HEK293 (cell line): ENCODE measurements at regions not wholly inside any gene's neighbourhood (a gene's known extent, or its start where the extent isn't known, plus 50 kb on each side); places are given as distances from the start of the nearest gene placed in this dataset.

Source experiments
- CTCF ChIA-PET: fragments of 350-600 bp; formaldehyde crosslinking; extraction: SDS; loops from one replicate; lab custom pipeline; 2021; ENCODE audit warnings: antibody characterized with exemption; lab: Yijun Ruan, JAX
- POLR2A ChIA-PET: fragments of 300-600 bp; formaldehyde crosslinking; extraction: SDS; loops from one replicate; lab custom pipeline; 2020; ENCODE audit warnings: antibody characterized with exemption, inconsistent platforms; lab: Yijun Ruan, JAX
- H3K27ac ChIP-seq: fragments of 200-500 bp; sonication (Bioruptor generic); 2 replicates; pipeline ENCODE4 v1.5.1; 2014; ENCODE audit warnings: low read depth, low read length, control low read depth, inconsistent platforms; ENCODE audit errors: extremely low read depth
- H3K36me3 ChIP-seq, 2 experiments: fragments of 200-500 bp in 1 of 2; sonication (Bioruptor generic) in 1 of 2; 1 replicate in 1 of 2; 2 replicates in 1 of 2; pipeline ENCODE4 v1.5.1; 2014 to 2017; ENCODE audit warnings: inconsistent platforms in 2 of 2, low read length in 2 of 2; ENCODE audit not compliant: control insufficient read depth in 2 of 2, insufficient read depth in 1 of 2
- H3K4me1 ChIP-seq: fragments of 200-500 bp; sonication (Bioruptor generic); 2 replicates; pipeline ENCODE4 v1.5.1; 2014; ENCODE audit warnings: mild to moderate bottlenecking, low read length, inconsistent platforms; ENCODE audit not compliant: control insufficient read depth, insufficient read depth
- H3K4me3 ChIP-seq: 2 replicates; pipeline ENCODE4 v1.5.1; 2011; ENCODE audit warnings: low read depth, mild to moderate bottlenecking, control low read depth, low read length, moderate library complexity
- H3K9me3 ChIP-seq: fragments of 200-500 bp; sonication (Bioruptor generic); 2 replicates; pipeline ENCODE4 v1.5.1; 2014; ENCODE audit warnings: low read depth, low read length, inconsistent platforms; ENCODE audit not compliant: control insufficient read depth, insufficient read depth
- BCL11B ChIP-seq: fragments of 450-650 bp; formaldehyde crosslinking; IDR thresholded peaks from 2 replicates; pipeline ENCODE4 v1.5.1; 2016; ENCODE audit warnings: low read depth, missing biosample characterization, missing genetic modification characterization
- GLIS1 ChIP-seq: fragments of 450-650 bp; formaldehyde crosslinking; IDR thresholded peaks from 2 replicates; pipeline ENCODE4 v1.5.1; 2016; ENCODE audit warnings: missing biosample characterization, missing genetic modification characterization
- GLIS2 ChIP-seq: fragments of 450-650 bp; formaldehyde crosslinking; IDR thresholded peaks from 2 replicates; pipeline ENCODE4 v1.5.1; 2016; ENCODE audit warnings: missing biosample characterization, missing genetic modification characterization
- MEIS1 ChIP-seq: sonication (generic); formaldehyde crosslinking; IDR thresholded peaks from 2 replicates; pipeline ENCODE4 v1.8.1; 2022; ENCODE audit warnings: missing genetic modification reagents, mild to moderate bottlenecking, borderline replicate concordance
- OVOL3 ChIP-seq: fragments of 450-650 bp; formaldehyde crosslinking; IDR thresholded peaks from 2 replicates; pipeline ENCODE4 v1.5.1; 2016; ENCODE audit warnings: missing biosample characterization, missing genetic modification characterization
- SP3 ChIP-seq: fragments of 450-650 bp; formaldehyde crosslinking; IDR thresholded peaks from 2 replicates; pipeline ENCODE4 v1.5.1; 2016; ENCODE audit warnings: missing biosample characterization, missing genetic modification characterization
- TCF7L2 ChIP-seq: IDR thresholded peaks from 2 replicates; pipeline ENCODE4 v1.6.1; 2011; ENCODE audit warnings: low read depth, mild to moderate bottlenecking, inconsistent platforms, low read length, moderate library complexity, borderline replicate concordance
- ZEB2 ChIP-seq: fragments of 450-650 bp; formaldehyde crosslinking; IDR thresholded peaks from 2 replicates; pipeline ENCODE4 v1.5.1; 2016; ENCODE audit warnings: missing biosample characterization, missing genetic modification characterization
- ZFHX2 ChIP-seq: fragments of 450-650 bp; formaldehyde crosslinking; conservative IDR thresholded peaks from 2 replicates; pipeline ENCODE4 v1.5.1; 2016; ENCODE audit warnings: missing biosample characterization, missing genetic modification characterization
- ZNF132 ChIP-seq: fragments of 450-650 bp; formaldehyde crosslinking; IDR thresholded peaks from 2 replicates; pipeline ENCODE4 v1.5.1; 2017; ENCODE audit warnings: missing biosample characterization, missing genetic modification characterization, borderline replicate concordance
- ZNF2 ChIP-seq: fragments of 450-650 bp; formaldehyde crosslinking; IDR thresholded peaks from 2 replicates; pipeline ENCODE4 v1.5.1; 2016; ENCODE audit warnings: missing biosample characterization, missing genetic modification characterization
- ZNF221 ChIP-seq: fragments of 450-650 bp; formaldehyde crosslinking; IDR thresholded peaks from 2 replicates; pipeline ENCODE4 v1.5.1; 2017; ENCODE audit warnings: missing biosample characterization, missing genetic modification characterization, borderline replicate concordance
- ZNF366 ChIP-seq: fragments of 450-650 bp; formaldehyde crosslinking; conservative IDR thresholded peaks from 2 replicates; pipeline ENCODE4 v1.5.1; 2016; ENCODE audit warnings: missing biosample characterization, missing genetic modification characterization
- ZNF423 ChIP-seq: fragments of 450-650 bp; formaldehyde crosslinking; IDR thresholded peaks from 2 replicates; pipeline ENCODE4 v1.5.1; 2016; ENCODE audit warnings: missing biosample characterization, missing genetic modification characterization
- ZNF521 ChIP-seq: fragments of 450-650 bp; formaldehyde crosslinking; IDR thresholded peaks from 2 replicates; pipeline ENCODE4 v1.5.1; 2017; ENCODE audit warnings: missing biosample characterization, mild to moderate bottlenecking, missing genetic modification characterization
- ZNF560 ChIP-seq: fragments of 450-650 bp; formaldehyde crosslinking; IDR thresholded peaks from 2 replicates; pipeline ENCODE4 v1.5.1; 2017; ENCODE audit warnings: missing biosample characterization, missing genetic modification characterization, borderline replicate concordance
- ZNF561 ChIP-seq: fragments of 450-650 bp; IDR thresholded peaks from 2 replicates; pipeline ENCODE4 v1.5.1; 2018; ENCODE audit warnings: missing biosample characterization, missing genetic modification characterization, borderline replicate concordance
- ZNF624 ChIP-seq: fragments of 450-650 bp; formaldehyde crosslinking; IDR thresholded peaks from 2 replicates; pipeline ENCODE4 v1.5.1; 2017; ENCODE audit warnings: missing biosample characterization, missing genetic modification characterization
- ZNF664 ChIP-seq: fragments of 450-650 bp; formaldehyde crosslinking; IDR thresholded peaks from 2 replicates; pipeline ENCODE4 v1.5.1; 2016; ENCODE audit warnings: missing biosample characterization, missing genetic modification characterization
- ZNF701 ChIP-seq: fragments of 450-650 bp; formaldehyde crosslinking; IDR thresholded peaks from 2 replicates; pipeline ENCODE4 v1.5.1; 2016; ENCODE audit warnings: missing biosample characterization, missing genetic modification characterization
- ZNF747 ChIP-seq: fragments of 450-650 bp; formaldehyde crosslinking; IDR thresholded peaks from 2 replicates; pipeline ENCODE4 v1.5.1; 2016; ENCODE audit warnings: missing biosample characterization, missing genetic modification characterization
- ZNF776 ChIP-seq: fragments of 450-650 bp; formaldehyde crosslinking; IDR thresholded peaks from 2 replicates; pipeline ENCODE4 v1.5.0; 2017; ENCODE audit warnings: missing biosample characterization, missing genetic modification characterization, borderline replicate concordance
- ZNF785 ChIP-seq: fragments of 450-650 bp; formaldehyde crosslinking; IDR thresholded peaks from 2 replicates; pipeline ENCODE4 v1.5.1; 2016; ENCODE audit warnings: missing biosample characterization, missing genetic modification characterization
- ZSCAN23 ChIP-seq: fragments of 450-650 bp; formaldehyde crosslinking; IDR thresholded peaks from 2 replicates; pipeline ENCODE4 v1.5.1; 2016; ENCODE audit warnings: missing biosample characterization, missing genetic modification characterization
- TF ChIP-seq, protein P1 (sequence below): fragments of 450-650 bp; formaldehyde crosslinking; IDR thresholded peaks from 2 replicates; pipeline ENCODE4 v1.5.1; 2016; ENCODE audit warnings: missing biosample characterization, missing genetic modification characterization
- TF ChIP-seq, protein P2 (sequence below): fragments of 450-650 bp; formaldehyde crosslinking; IDR thresholded peaks from 2 replicates; pipeline ENCODE4 v1.5.1; 2017; ENCODE audit warnings: missing biosample characterization, mild to moderate bottlenecking, missing genetic modification characterization, moderate library complexity
- TF ChIP-seq, protein P3 (sequence below): fragments of 450-650 bp; formaldehyde crosslinking; IDR thresholded peaks from 2 replicates; pipeline ENCODE4 v1.5.1; 2016; ENCODE audit warnings: missing biosample characterization, missing genetic modification characterization
- TF ChIP-seq, protein P4 (sequence below): fragments of 450-650 bp; formaldehyde crosslinking; IDR thresholded peaks from 2 replicates; pipeline ENCODE4 v1.5.1; 2016; ENCODE audit warnings: missing biosample characterization, missing genetic modification characterization
- TF ChIP-seq, protein P5 (sequence below): fragments of 450-650 bp; formaldehyde crosslinking; IDR thresholded peaks from 2 replicates; pipeline ENCODE4 v1.5.1; 2016; ENCODE audit warnings: missing biosample characterization, missing genetic modification characterization

DNA sequence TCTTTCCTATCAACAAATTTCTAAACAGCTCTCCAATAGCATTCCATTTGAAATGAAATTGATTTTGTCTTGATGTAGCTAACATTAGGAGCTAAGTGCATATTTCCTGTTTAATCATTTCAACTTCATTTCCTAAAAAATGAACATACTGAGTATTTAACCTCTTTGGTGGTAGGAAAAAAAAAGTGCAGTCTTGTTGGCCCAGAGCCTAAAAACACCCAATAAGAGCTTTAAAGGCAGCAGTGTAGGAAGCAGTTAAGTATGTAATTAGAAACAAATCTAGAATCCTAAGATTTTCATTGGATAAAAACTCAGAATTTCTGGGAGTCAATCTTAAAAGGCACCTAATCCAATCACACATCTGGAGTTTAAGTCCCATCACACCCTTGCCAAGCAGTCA, 71.0 kb upstream of the RBMS1 start:
- no peaks in the 10 kb centered on the region for H3K9me3 ChIP-seq
- H3K36me3 ChIP-seq = no peaks in the 10 kb centered on the region
- H3K27ac ChIP-seq = no peak overlapping the region
- TF ChIP-seq ZNF132 (tag by site-specific recombination) = no peak
- TF ChIP-seq SP3 = no peak
- TF ChIP-seq, protein P1, sequence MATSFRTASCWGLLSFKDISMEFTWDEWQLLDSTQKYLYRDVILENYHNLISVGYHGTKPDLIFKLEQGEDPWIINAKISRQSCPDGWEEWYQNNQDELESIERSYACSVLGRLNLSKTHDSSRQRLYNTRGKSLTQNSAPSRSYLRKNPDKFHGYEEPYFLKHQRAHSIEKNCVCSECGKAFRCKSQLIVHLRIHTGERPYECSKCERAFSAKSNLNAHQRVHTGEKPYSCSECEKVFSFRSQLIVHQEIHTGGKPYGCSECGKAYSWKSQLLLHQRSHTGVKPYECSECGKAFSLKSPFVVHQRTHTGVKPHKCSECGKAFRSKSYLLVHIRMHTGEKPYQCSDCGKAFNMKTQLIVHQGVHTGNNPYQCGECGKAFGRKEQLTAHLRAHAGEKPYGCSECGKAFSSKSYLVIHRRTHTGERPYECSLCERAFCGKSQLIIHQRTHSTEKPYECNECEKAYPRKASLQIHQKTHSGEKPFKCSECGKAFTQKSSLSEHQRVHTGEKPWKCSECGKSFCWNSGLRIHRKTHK (tag by site-specific recombination) = no peak
- no peak for TF ChIP-seq ZNF366
- no peak for TF ChIP-seq ZNF785 (tag by site-specific recombination)
- TF ChIP-seq ZEB2 (tag by site-specific recombination) = no peak
- no peak for TF ChIP-seq ZNF624
- no peak for TF ChIP-seq ZFHX2 (tag by site-specific recombination)
- no peak for TF ChIP-seq ZNF221 (tag by site-specific recombination)
- no peak for TF ChIP-seq MEIS1 (CRISPR knock-in tag)
- no peak for TF ChIP-seq ZNF560 (tag by site-specific recombination)
- TF ChIP-seq, protein P2, sequence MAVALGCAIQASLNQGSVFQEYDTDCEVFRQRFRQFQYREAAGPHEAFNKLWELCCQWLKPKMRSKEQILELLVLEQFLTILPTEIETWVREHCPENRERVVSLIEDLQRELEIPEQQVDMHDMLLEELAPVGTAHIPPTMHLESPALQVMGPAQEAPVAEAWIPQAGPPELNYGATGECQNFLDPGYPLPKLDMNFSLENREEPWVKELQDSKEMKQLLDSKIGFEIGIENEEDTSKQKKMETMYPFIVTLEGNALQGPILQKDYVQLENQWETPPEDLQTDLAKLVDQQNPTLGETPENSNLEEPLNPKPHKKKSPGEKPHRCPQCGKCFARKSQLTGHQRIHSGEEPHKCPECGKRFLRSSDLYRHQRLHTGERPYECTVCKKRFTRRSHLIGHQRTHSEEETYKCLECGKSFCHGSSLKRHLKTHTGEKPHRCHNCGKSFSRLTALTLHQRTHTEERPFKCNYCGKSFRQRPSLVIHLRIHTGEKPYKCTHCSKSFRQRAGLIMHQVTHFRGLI = no peak
- no peak overlapping the region for H3K4me3 ChIP-seq
- no peaks in the 10 kb centered on the region for H3K4me1 ChIP-seq
- ChIA-PET POLR2A (no interaction called here), CTCF (no interaction called here)

DNA sequence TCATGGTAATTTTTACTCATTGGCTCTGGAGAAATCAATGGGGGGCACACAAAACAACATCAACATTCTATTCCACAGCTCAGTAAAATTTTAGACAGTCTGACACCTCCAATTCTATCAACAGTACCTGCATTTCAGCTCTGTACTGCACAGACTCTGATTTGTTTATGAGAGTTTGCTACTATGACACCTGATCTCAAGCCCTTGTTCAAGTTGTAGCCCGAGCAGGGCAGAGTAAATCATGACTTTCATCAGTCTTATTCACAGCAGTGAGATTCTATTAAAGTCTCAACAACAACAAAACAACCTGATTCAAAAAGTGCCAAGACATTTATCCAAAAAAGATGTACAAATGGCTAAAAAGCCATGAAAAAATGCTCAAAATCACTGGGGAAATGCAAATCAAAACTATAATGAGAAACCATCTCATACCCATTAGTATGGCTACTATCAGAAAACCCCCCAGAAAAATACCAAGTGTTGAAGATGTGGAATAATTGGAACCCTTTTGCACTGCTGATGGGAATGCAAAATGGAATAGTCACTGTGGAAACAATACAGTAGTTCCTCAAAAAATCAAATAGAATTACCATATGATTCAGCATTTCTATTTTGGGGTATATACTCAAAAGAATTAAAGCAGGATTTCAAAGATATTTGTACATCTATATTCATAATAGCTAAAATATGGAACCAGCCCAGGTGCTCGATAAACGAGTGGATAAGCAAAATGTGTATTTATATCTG, 71.7 kb upstream of the RBMS1 start:
- Histone ChIP-seq H3K4me3 (no peak overlapping the region), H3K4me1 (no peaks in the 10 kb centered on the region), H3K27ac (no peak overlapping the region), H3K36me3 (no peaks in the 10 kb centered on the region), H3K9me3 (no peaks in the 10 kb centered on the region)
- ChIA-PET CTCF (interaction anchor here (0.6 kb wide), 1 partner anchor 402 kb away, joined by 3 read pairs; no protein-coding TSS in a partner anchor), POLR2A (no interaction called here)
- no peak for TF ChIP-seq ZNF423
- no peak for TF ChIP-seq ZNF701 (tag by site-specific recombination)
- no peak for TF ChIP-seq BCL11B (tag by site-specific recombination)
- no peak for TF ChIP-seq ZNF521 (tag by site-specific recombination)
- TF ChIP-seq, protein P3, sequence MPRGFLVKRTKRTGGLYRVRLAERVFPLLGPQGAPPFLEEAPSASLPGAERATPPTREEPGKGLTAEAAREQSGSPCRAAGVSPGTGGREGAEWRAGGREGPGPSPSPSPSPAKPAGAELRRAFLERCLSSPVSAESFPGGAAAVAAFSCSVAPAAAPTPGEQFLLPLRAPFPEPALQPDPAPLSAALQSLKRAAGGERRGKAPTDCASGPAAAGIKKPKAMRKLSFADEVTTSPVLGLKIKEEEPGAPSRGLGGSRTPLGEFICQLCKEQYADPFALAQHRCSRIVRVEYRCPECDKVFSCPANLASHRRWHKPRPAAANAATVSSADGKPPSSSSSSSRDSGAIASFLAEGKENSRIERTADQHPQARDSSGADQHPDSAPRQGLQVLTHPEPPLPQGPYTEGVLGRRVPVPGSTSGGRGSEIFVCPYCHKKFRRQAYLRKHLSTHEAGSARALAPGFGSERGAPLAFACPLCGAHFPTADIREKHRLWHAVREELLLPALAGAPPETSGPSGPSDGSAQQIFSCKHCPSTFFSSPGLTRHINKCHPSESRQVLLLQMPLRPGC (tag by site-specific recombination) = no peak
- no peak for TF ChIP-seq ZNF776 (tag by site-specific recombination)
- TF ChIP-seq, protein P4, sequence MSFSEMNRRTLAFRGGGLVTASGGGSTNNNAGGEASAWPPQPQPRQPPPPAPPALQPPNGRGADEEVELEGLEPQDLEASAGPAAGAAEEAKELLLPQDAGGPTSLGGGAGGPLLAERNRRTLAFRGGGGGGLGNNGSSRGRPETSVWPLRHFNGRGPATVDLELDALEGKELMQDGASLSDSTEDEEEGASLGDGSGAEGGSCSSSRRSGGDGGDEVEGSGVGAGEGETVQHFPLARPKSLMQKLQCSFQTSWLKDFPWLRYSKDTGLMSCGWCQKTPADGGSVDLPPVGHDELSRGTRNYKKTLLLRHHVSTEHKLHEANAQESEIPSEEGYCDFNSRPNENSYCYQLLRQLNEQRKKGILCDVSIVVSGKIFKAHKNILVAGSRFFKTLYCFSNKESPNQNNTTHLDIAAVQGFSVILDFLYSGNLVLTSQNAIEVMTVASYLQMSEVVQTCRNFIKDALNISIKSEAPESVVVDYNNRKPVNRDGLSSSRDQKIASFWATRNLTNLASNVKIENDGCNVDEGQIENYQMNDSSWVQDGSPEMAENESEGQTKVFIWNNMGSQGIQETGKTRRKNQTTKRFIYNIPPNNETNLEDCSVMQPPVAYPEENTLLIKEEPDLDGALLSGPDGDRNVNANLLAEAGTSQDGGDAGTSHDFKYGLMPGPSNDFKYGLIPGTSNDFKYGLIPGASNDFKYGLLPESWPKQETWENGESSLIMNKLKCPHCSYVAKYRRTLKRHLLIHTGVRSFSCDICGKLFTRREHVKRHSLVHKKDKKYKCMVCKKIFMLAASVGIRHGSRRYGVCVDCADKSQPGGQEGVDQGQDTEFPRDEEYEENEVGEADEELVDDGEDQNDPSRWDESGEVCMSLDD (tag by site-specific recombination) = no peak
- no peak for TF ChIP-seq GLIS1 (tag by site-specific recombination)
- TF ChIP-seq ZNF747 (tag by site-specific recombination) = no peak
- TF ChIP-seq ZNF2 (tag by site-specific recombination) = no peak
- TF ChIP-seq OVOL3 (tag by site-specific recombination) = no peak
- TF ChIP-seq, protein P5, sequence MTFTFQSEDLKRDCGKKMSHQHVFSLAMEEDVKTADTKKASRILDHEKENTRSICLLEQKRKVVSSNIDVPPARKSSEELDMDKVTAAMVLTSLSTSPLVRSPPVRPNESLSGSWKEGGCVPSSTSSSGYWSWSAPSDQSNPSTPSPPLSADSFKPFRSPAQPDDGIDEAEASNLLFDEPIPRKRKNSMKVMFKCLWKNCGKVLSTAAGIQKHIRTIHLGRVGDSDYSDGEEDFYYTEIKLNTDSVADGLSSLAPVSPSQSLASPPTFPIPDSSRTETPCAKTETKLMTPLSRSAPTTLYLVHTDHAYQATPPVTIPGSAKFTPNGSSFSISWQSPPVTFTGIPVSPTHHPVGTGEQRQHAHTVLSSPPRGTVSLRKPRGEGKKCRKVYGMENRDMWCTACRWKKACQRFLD (tag by site-specific recombination) = no peak
- no peak for TF ChIP-seq ZSCAN23 (tag by site-specific recombination)
- TF ChIP-seq GLIS2 (tag by site-specific recombination) = no peak
- TF ChIP-seq TCF7L2 = no peak
- TF ChIP-seq ZNF664 = no peak
- TF ChIP-seq ZNF561 = no peak
